Panc1 (cell line): ENCODE measurements at regions not wholly inside any gene's neighbourhood (a gene's known extent, or its start where the extent isn't known, plus 50 kb on each side); places are given as distances from the start of the nearest gene placed in this dataset.

Experiments
- ATAC-seq: fragments of 200-7000 bp; cut with Tn5 transposase; 2 replicates; pipeline ENCODE4 v1.9.1; 2020; ENCODE audit warnings: mild to moderate bottlenecking, moderate library complexity
- BruUV-seq: library from RNA; stranded (reverse); fragments of 400-500 nt; replicated peaks from 2 replicates; lab custom pipeline; 2021; lab: Mats Ljungman, UMichigan
- CTCF ChIA-PET: fragments of 300-600 bp; sonication (Branson Sonifier 250); formaldehyde crosslinking; loops from one replicate; lab custom pipeline; 2022; ENCODE audit warnings: antibody characterized with exemption; lab: Charles Lee
- POLR2A ChIA-PET: fragments of 300-600 bp; sonication (Branson Sonifier 250); formaldehyde crosslinking; loops from one replicate; lab custom pipeline; 2022; ENCODE audit warnings: antibody characterized with exemption; lab: Charles Lee
- DNase-seq: peaks from one replicate; pipeline ENCODE4 v3.0.0-alpha.2; 2010; ENCODE audit warnings: low read depth, low spot score
- H3K27ac ChIP-seq: 2 replicates; pipeline ENCODE4 v1.5.1; 2011; ENCODE audit warnings: mild to moderate bottlenecking, low read length, inconsistent platforms
- H3K27me3 ChIP-seq: fragments of 200-500 bp; sonication (Bioruptor generic); 2 replicates; pipeline ENCODE4 v1.6.0; 2014; ENCODE audit warnings: low read length, inconsistent platforms; ENCODE audit not compliant: control insufficient read depth, insufficient read depth
- H3K36me3 ChIP-seq: fragments of 200-500 bp; sonication (Bioruptor generic); 2 replicates; pipeline ENCODE4 v1.5.1; 2014; ENCODE audit warnings: inconsistent platforms, mild to moderate bottlenecking, low read length, moderate library complexity; ENCODE audit not compliant: control insufficient read depth, insufficient read depth
- H3K4me1 ChIP-seq: 2 replicates; pipeline ENCODE4 v1.5.1; 2011; ENCODE audit warnings: inconsistent platforms, mild to moderate bottlenecking, low read length, moderate library complexity; ENCODE audit not compliant: control insufficient read depth, insufficient read depth
- H3K4me3 ChIP-seq, 2 experiments: 2 replicates each; pipeline ENCODE4 v1.5.1; 2011 to 2012; ENCODE audit warnings: low read depth in 2 of 2, low read length in 2 of 2, mild to moderate bottlenecking in 2 of 2, inconsistent platforms in 1 of 2, moderate library complexity in 1 of 2
- H3K9me3 ChIP-seq: fragments of 200-500 bp; sonication (Bioruptor generic); 2 replicates; pipeline ENCODE4 v1.5.1; 2014; ENCODE audit warnings: low read depth, mild to moderate bottlenecking, inconsistent platforms, low read length, moderate library complexity; ENCODE audit not compliant: control insufficient read depth, insufficient read depth
- CTCF ChIP-seq: fragments of 450-650 bp; IDR thresholded peaks from 2 replicates; pipeline ENCODE4 v1.5.1; 2017; ENCODE audit warnings: mild to moderate bottlenecking
- POLR2AphosphoS5 ChIP-seq: IDR thresholded peaks from 2 replicates; pipeline ENCODE4 v1.6.1; 2012; ENCODE audit warnings: mild to moderate bottlenecking, low read depth, low read length, moderate library complexity
- REST ChIP-seq, 2 experiments: IDR thresholded peaks; 2 replicates each; pipeline ENCODE4 v1.6.1; 2011 to 2012; ENCODE audit warnings: low read depth in 2 of 2, control low read depth in 1 of 2, low read length in 1 of 2, mild to moderate bottlenecking in 1 of 2, moderate library complexity in 1 of 2; ENCODE audit not compliant: insufficient read depth in 1 of 2
- SIN3A ChIP-seq: IDR thresholded peaks from 2 replicates; pipeline ENCODE4 v1.6.1; 2012; ENCODE audit warnings: low read depth, mild to moderate bottlenecking, low read length, moderate library complexity, borderline replicate concordance; ENCODE audit not compliant: insufficient read depth
- TCF7L2 ChIP-seq: IDR thresholded peaks from 2 replicates; pipeline ENCODE4 v1.6.1; 2011; ENCODE audit warnings: mild to moderate bottlenecking, low read depth, low read length, inconsistent platforms
- in situ Hi-C: cut with HindIII; loops from 2 replicates; pipeline ENCODE4 v1.10.0; 2016; ENCODE audit warnings: low sequenced_read_pairs, low pct_unique_long_range_greater_than_20kb
- intact Hi-C: fragments of 100-400 bp; cut with micrococcal nuclease; formaldehyde crosslinking; loops from one replicate; pipeline ENCODE4 v1.10.0; 2022; ENCODE audit not compliant: unreplicated experiment

GRCh38 chr2:107687073-107687472 lies 139.6 kb upstream of the RGPD4 start:
- no peaks in the 10 kb centered on the region for H3K4me1 ChIP-seq
- no peak overlapping the region for H3K4me3 ChIP-seq
- H3K27ac ChIP-seq = no peak overlapping the region
- H3K9me3 ChIP-seq = no peaks in the 10 kb centered on the region
- in situ Hi-C loops = no loop called here
- no TSS peak for BruUV-seq
- no peak for DNase-seq
- ATAC-seq = no peak
- intact Hi-C loops = no loop called here
- TF ChIP-seq TCF7L2 (no peak), CTCF (no peak), SIN3A (no peak), POLR2AphosphoS5 (no peak), REST (IDR thresholded peaks at IDR 0.05; ENCODE audit: insufficient read depth in 1 of 2, low read depth in 2 of 2, low read length in 1 of 2) (no peak)
- ChIA-PET CTCF (no interaction called here), POLR2A (interaction anchor here (0.6 kb wide), 1 partner anchor 773 kb away, joined by 6 read pairs; no protein-coding TSS in a partner anchor)
- no peaks in the 10 kb centered on the region for H3K27me3 ChIP-seq
- H3K36me3 ChIP-seq = no peaks in the 10 kb centered on the region

- Histone ChIP-seq H3K4me3 (no peak overlapping the region), H3K9me3 (no peaks in the 10 kb centered on the region), H3K27me3 (no peaks in the 10 kb centered on the region), H3K4me1 (no peaks in the 10 kb centered on the region), H3K36me3 (no peaks in the 10 kb centered on the region), H3K27ac (no peak overlapping the region)
- no TSS peak for BruUV-seq
- ChIA-PET CTCF (no interaction called here), POLR2A (no interaction called here)
- no peak for DNase-seq
- ATAC-seq = no peak
- TF ChIP-seq TCF7L2 = no peak
- no peak for TF ChIP-seq SIN3A
- TF ChIP-seq POLR2AphosphoS5 = no peak
- TF ChIP-seq REST (IDR thresholded peaks at IDR 0.05; ENCODE audit: insufficient read depth in 1 of 2, low read depth in 2 of 2, low read length in 1 of 2) = no peak
- no peak for TF ChIP-seq CTCF
- intact Hi-C loops = no loop called here
- in situ Hi-C loops = no loop called here
Observed at GRCh38 chr2:107688135-107688534, 138.6 kb upstream of the RGPD4 start.
